GM23248 (cell line): ENCODE measurements at regions not wholly inside any gene's neighbourhood (a gene's known extent, or its start where the extent isn't known, plus 50 kb on each side); places are given as distances from the start of the nearest gene placed in this dataset.
"Not testable (repeated sequence)": the region's sequence is repeated elsewhere in the genome, so short reads cannot be mapped to it uniquely, and the experiment has no call there.

Experiments used
- DNase-seq: peaks from one replicate; pipeline ENCODE4 v3.0.0-alpha.2; 2015
- H2AFZ ChIP-seq: fragments of 200-600 bp; sonication (generic); 2 replicates; pipeline ENCODE4 v1.6.1; 2016; ENCODE audit warnings: antibody characterized with exemption
- H3F3A ChIP-seq: fragments of 200-600 bp; sonication (generic); 2 replicates; pipeline ENCODE4 v1.6.1; 2016; ENCODE audit warnings: mild to moderate bottlenecking, antibody characterized with exemption, mixed run types; ENCODE audit not compliant: insufficient read depth
- H3K27ac ChIP-seq: fragments of 200-600 bp; sonication (generic); 2 replicates; pipeline ENCODE4 v1.5.1; 2016; ENCODE audit warnings: mild to moderate bottlenecking
- H3K27me3 ChIP-seq: fragments of 200-600 bp; sonication (generic); replicated peaks from 2 replicates; pipeline ENCODE4 v1.6.1; 2016; ENCODE audit warnings: mild to moderate bottlenecking; ENCODE audit not compliant: insufficient read depth
- H3K36me3 ChIP-seq: fragments of 200-600 bp; sonication (generic); 2 replicates; pipeline ENCODE4 v1.6.1; 2016; ENCODE audit warnings: low read depth, mild to moderate bottlenecking
- H3K4me1 ChIP-seq: fragments of 200-600 bp; sonication (generic); 2 replicates; pipeline ENCODE4 v1.6.1; 2016; ENCODE audit warnings: mild to moderate bottlenecking; ENCODE audit not compliant: insufficient read depth
- H3K4me2 ChIP-seq: fragments of 200-600 bp; sonication (generic); one replicate; pipeline ENCODE4 v1.6.1; 2016; ENCODE audit warnings: mild to moderate bottlenecking; ENCODE audit not compliant: unreplicated experiment
- H3K4me3 ChIP-seq: fragments of 200-600 bp; sonication (generic); 2 replicates; pipeline ENCODE4 v1.5.1; 2016; ENCODE audit warnings: mild to moderate bottlenecking
- H3K79me2 ChIP-seq: fragments of 200-600 bp; sonication (generic); 2 replicates; pipeline ENCODE4 v1.6.1; 2016; ENCODE audit warnings: mild to moderate bottlenecking; ENCODE audit not compliant: insufficient read depth
- H3K9ac ChIP-seq: fragments of 200-600 bp; sonication (generic); 2 replicates; pipeline ENCODE4 v1.6.1; 2016; ENCODE audit warnings: mild to moderate bottlenecking
- H3K9me2 ChIP-seq: fragments of 200-600 bp; sonication (generic); 2 replicates; pipeline ENCODE4 v1.6.1; 2016; ENCODE audit warnings: mixed run types, mild to moderate bottlenecking, moderate library complexity; ENCODE audit not compliant: insufficient read depth
- H3K9me3 ChIP-seq: fragments of 200-600 bp; sonication (generic); one replicate; pipeline ENCODE4 v1.6.1; 2017; ENCODE audit warnings: low read depth
- H4K20me1 ChIP-seq: fragments of 200-600 bp; sonication (generic); 2 replicates; pipeline ENCODE4 v1.6.0; 2016; ENCODE audit not compliant: insufficient read depth
- EZH2 ChIP-seq: fragments of 200-600 bp; sonication (generic); IDR thresholded peaks from 2 replicates; pipeline ENCODE4 v1.6.1; 2018; ENCODE audit warnings: antibody characterized with exemption, mild to moderate bottlenecking; ENCODE audit not compliant: insufficient read depth, poor library complexity, severe bottlenecking
- EZH2phosphoT487 ChIP-seq: fragments of 200-600 bp; sonication (generic); IDR thresholded peaks from 2 replicates; pipeline ENCODE4 v1.6.1; 2018; ENCODE audit warnings: antibody characterized with exemption, moderate library complexity, mild to moderate bottlenecking, low read depth; ENCODE audit not compliant: insufficient read depth
- WGBS, 2 experiments: methylation state at CpG; one replicate each; pipeline ENCODE4 v1.1.6; 2015 to 2017; ENCODE audit warnings: low lambda C conversion rate in 2 of 2, low coverage in 1 of 2; ENCODE audit errors: missing lambda C conversion rate in 2 of 2; 5-methylcytosine and 5-hydroxymethylcytosine counted together
- in situ Hi-C: fragments of 300-500 bp; cut with MboI; formaldehyde crosslinking; loops from 2 replicates; pipeline ENCODE4 v1.15.0; 2020

DNA sequence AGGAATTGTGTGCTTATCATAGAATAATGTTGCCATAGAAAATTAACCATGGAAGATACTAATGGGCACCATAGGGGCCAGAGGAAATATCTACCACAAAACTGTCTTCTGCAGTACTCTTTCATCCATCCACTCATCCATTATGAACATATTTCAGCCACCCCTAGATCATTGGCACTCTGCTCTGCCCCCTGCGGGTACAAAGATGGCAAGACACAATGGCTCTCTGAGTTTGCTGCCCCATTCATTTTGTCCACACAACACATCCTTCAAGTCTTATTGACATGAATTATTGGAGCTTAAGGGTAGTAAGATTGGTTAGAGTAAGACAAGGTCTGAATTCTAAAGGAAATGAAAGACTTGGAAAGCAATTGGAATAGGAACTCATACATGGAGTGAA, 1224.7 kb upstream of the CELF4 start:
- DNase-seq, result no peak
- Histone ChIP-seq H3K27ac (no peak overlapping the region), H3K4me1 (no peaks in the 10 kb centered on the region), H3K9me3 (peaks cover 1% of the 10 kb centered on the region), H3K9ac (no peak overlapping the region), H3K4me2 (no peak overlapping the region), H4K20me1 (no peaks in the 10 kb centered on the region), H3K36me3 (no peaks in the 10 kb centered on the region), H3K79me2 (no peaks in the 10 kb centered on the region), H3K9me2 (no peaks in the 10 kb centered on the region), H3F3A (no peaks in the 10 kb centered on the region), H2AFZ (no peak overlapping the region), H3K4me3 (no peak overlapping the region), H3K27me3 (no peaks in the 10 kb centered on the region)
- WGBS, 2 experiments, result 18 to 27% methylated on average over 1 of the region's 1 CpG
- in situ Hi-C loops, result no loop called here
- no peak for TF ChIP-seq EZH2
- TF ChIP-seq EZH2phosphoT487, result no peak

DNA sequence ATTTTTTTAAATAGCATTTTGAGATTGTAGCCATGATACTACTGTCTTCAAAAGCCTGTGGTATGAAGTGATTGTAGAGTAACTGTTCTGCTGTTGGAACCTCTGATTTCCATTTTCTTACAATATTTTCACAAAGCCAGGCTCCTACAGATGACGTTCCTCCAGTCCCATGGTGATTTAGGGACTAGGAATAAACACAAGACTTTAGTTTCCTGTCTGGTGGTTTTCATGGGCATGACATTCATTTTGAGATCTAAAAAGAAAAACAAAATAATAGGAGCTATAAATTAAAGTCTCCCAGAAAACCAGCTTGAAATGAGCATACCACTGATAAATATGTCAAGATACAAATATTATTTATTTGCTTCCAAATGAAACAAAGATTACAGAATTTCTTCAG, 1223.5 kb upstream of the CELF4 start:
- Histone ChIP-seq H3K4me1 (no peaks in the 10 kb centered on the region), H3K4me3 (no peak overlapping the region), H3K79me2 (no peaks in the 10 kb centered on the region), H3K9me3 (no peaks in the 10 kb centered on the region), H3K27ac (no peak overlapping the region), H3K36me3 (no peaks in the 10 kb centered on the region), H3F3A (no peaks in the 10 kb centered on the region), H3K4me2 (no peak overlapping the region), H4K20me1 (no peaks in the 10 kb centered on the region), H2AFZ (no peak overlapping the region), H3K9ac (no peak overlapping the region), H3K27me3 (no peaks in the 10 kb centered on the region), H3K9me2 (no peaks in the 10 kb centered on the region)
- no peak for TF ChIP-seq EZH2
- TF ChIP-seq EZH2phosphoT487, result no peak
- no peak for DNase-seq
- WGBS, 2 experiments, result 0 to 4% methylated on average over 1 of the region's 1 CpG
- in situ Hi-C loops, result no loop called here

DNA sequence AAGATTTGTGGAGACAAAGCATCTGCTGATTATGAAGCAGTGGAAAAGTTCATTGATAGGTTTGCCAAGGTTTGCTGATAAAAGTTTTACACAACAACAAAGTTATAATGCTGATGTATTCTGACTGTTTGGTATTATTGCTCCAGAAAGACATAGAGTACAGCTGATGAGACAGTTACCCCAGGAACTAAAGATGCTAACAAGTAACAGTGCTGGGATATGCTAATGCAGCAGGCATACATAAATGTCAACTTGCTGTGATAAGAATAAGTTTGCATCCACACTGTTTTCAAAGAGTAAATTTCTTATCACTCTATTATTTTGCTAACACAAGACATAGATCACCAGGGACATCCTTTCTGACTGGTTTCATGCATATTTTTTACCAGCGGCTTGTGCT, 1221.3 kb upstream of the CELF4 start:
- no peaks in the 10 kb centered on the region for H3K9me2 ChIP-seq
- no peak for TF ChIP-seq EZH2
- TF ChIP-seq EZH2phosphoT487, result no peak
- no peaks in the 10 kb centered on the region for H3K79me2 ChIP-seq
- in situ Hi-C loops, result no loop called here
- no peak overlapping the region for H2AFZ ChIP-seq
- DNase-seq, result no peak
- H3K4me3 ChIP-seq, result no peak overlapping the region
- H3K4me2 ChIP-seq, result no peak overlapping the region
- H3K27ac ChIP-seq, result no peak overlapping the region
- no peaks in the 10 kb centered on the region for H3K36me3 ChIP-seq
- no peaks in the 10 kb centered on the region for H4K20me1 ChIP-seq
- H3K27me3 ChIP-seq, result no peaks in the 10 kb centered on the region
- WGBS, 2 experiments, result 16 to 23% methylated on average over 1 of the region's 1 CpG
- H3F3A ChIP-seq, result no peaks in the 10 kb centered on the region
- no peak overlapping the region for H3K9ac ChIP-seq
- no peaks in the 10 kb centered on the region for H3K9me3 ChIP-seq
- H3K4me1 ChIP-seq, result no peaks in the 10 kb centered on the region

DNA sequence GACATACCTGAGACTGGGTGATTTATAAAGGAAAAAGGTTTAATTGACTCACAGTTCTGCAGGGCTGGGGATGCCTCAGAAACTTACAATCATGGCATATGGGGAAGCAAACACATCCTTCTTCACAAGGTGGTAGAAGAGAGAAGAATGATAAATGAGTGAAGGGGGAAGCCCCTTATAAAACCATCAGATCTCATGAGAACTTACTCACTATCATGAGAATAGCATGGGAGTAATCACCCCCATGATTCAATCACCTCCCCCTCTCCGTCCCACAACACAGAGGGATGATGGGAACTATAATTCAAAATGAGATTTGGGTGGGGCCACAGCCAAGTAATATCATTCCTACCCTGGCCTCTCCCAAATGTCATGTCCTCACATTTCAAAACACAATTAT, 1206.0 kb upstream of the CELF4 start:
- H3K9me2 ChIP-seq, H3K9me3 ChIP-seq, H3K9ac ChIP-seq, in situ Hi-C loops, H3K4me1 ChIP-seq, H4K20me1 ChIP-seq, H3K79me2 ChIP-seq, H3K4me3 ChIP-seq, H3F3A ChIP-seq, H3K27me3 ChIP-seq, DNase-seq, H3K4me2 ChIP-seq, H3K27ac ChIP-seq, H2AFZ ChIP-seq, H3K36me3 ChIP-seq: not testable (repeated sequence)
- WGBS, 2 experiments, result 0 to 7% methylated on average over 1 of the region's 1 CpG

DNA sequence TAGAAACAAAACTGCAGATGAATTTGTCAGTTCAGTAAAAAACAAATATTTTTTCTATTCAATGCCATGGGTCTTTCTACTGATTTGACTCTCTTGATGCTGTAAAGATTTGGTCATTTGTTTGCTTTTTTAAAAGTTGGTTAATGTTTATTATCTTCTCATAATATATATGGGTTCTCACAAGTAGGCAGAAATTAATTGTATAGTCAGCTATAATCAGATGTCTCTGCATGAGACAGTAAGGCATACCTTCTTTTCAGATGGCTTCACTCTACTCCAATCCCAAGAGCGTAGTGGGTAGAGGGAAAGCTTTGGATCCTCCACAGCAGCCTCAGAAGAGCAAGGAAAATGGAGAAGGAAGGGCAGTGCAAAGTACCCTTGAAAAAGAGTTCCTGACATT, 1202.9 kb upstream of the CELF4 start:
- DNase-seq, result no peak
- H3K27me3 ChIP-seq, result no peaks in the 10 kb centered on the region
- no peak overlapping the region for H3K4me2 ChIP-seq
- H3K27ac ChIP-seq, result no peak overlapping the region
- H3K9ac ChIP-seq, result no peak overlapping the region
- in situ Hi-C loops, result no loop called here
- no peak overlapping the region for H3K4me3 ChIP-seq
- no peaks in the 10 kb centered on the region for H3F3A ChIP-seq
- 7 to 12% methylated on average over 1 of the region's 1 CpG for WGBS, 2 experiments
- no peaks in the 10 kb centered on the region for H3K9me3 ChIP-seq
- H3K36me3 ChIP-seq, result no peaks in the 10 kb centered on the region
- H4K20me1 ChIP-seq, result no peaks in the 10 kb centered on the region
- TF ChIP-seq EZH2 (no peak), EZH2phosphoT487 (no peak)
- H2AFZ ChIP-seq, result no peak overlapping the region
- no peaks in the 10 kb centered on the region for H3K79me2 ChIP-seq
- no peaks in the 10 kb centered on the region for H3K4me1 ChIP-seq
- no peaks in the 10 kb centered on the region for H3K9me2 ChIP-seq
